SU-DHL-6 (cell line): ENCODE measurements at regions not wholly inside any gene's neighbourhood (a gene's known extent, or its start where the extent isn't known, plus 50 kb on each side); places are given as distances from the start of the nearest gene placed in this dataset.

Experiments used
- CTCF ChIP-seq: fragments of 200-600 bp; sonication (generic); IDR thresholded peaks from one replicate; pipeline ENCODE4 v1.5.1; 2017; ENCODE audit warnings: antibody characterized with exemption, mild to moderate bottlenecking, low read length, moderate library complexity; ENCODE audit not compliant: insufficient read depth, poor library complexity, severe bottlenecking
- EZH2phosphoT487 ChIP-seq: fragments of 200-600 bp; sonication (generic), shearing (Covaris generic); conservative IDR thresholded peaks from 2 replicates; pipeline ENCODE4 v1.6.1; 2018; ENCODE audit warnings: mild to moderate bottlenecking, antibody characterized with exemption, low read length, moderate library complexity, mixed read lengths

- no peak for TF ChIP-seq CTCF
- no peak for TF ChIP-seq EZH2phosphoT487
Measured at GRCh38 chr9:88235615-88236014, 97.3 kb upstream of the SPATA31C2 start.
